Endothelial cell of umbilical vein (primary cell): ENCODE measurements at regions not wholly inside any gene's neighbourhood (a gene's known extent, or its start where the extent isn't known, plus 50 kb on each side); places are given as distances from the start of the nearest gene placed in this dataset.

ENCODE experiments used
- BruUV-seq: library from RNA; stranded (reverse); fragments of 400-500 nt; replicated peaks from 2 replicates; lab custom pipeline; 2021; lab: Mats Ljungman, UMichigan
- CTCF ChIA-PET: fragments of 300-600, 350-600 bp; sonication (Branson Sonifier 250); formaldehyde crosslinking; loops from one replicate; lab custom pipeline; 2021; ENCODE audit warnings: antibody characterized with exemption, inconsistent platforms; lab: Charles Lee
- POLR2A ChIA-PET: fragments of 300-600, 350-600 bp; sonication (Branson Sonifier 250); formaldehyde crosslinking; loops from one replicate; lab custom pipeline; 2021; ENCODE audit warnings: antibody characterized with exemption, inconsistent platforms; lab: Charles Lee
- DNase-seq: peaks from one replicate; pipeline ENCODE4 v3.0.0-alpha.2; 2011; ENCODE audit warnings: low read depth, low spot score
- FAIRE-seq: peaks from 2 replicates; lab custom pipeline; 2011; peaks lifted over from hg19 to GRCh38; lab: Jason Lieb, UNC
- H2AFZ ChIP-seq: 2 replicates; pipeline ENCODE4 v1.6.0; 2012; ENCODE audit warnings: low read depth, low read length, control low read depth, inconsistent platforms
- H3K27ac ChIP-seq: 2 replicates; pipeline ENCODE4 v1.5.1; 2011; ENCODE audit warnings: low read depth, mild to moderate bottlenecking, control low read depth, low read length, moderate library complexity; ENCODE audit not compliant: insufficient read depth
- H3K27me3 ChIP-seq, 2 experiments: 2 replicates each; pipeline versions ENCODE4 v1.6.0 to v1.6.1; 2011; ENCODE audit warnings: low read length in 2 of 2, mixed read lengths in 1 of 2; ENCODE audit not compliant: control insufficient read depth in 2 of 2, insufficient read depth in 2 of 2
- H3K36me3 ChIP-seq, 2 experiments: 2 replicates in 1 of 2; 3 replicates in 1 of 2; pipeline ENCODE4 v1.5.1; 2011; ENCODE audit warnings: low read length in 2 of 2, mild to moderate bottlenecking in 1 of 2, moderate library complexity in 1 of 2; ENCODE audit not compliant: control insufficient read depth in 2 of 2, insufficient read depth in 2 of 2; ENCODE audit errors: extremely low read depth in 1 of 2
- H3K4me1 ChIP-seq: 3 replicates; pipeline ENCODE4 v1.5.1; 2011; ENCODE audit warnings: mild to moderate bottlenecking, low read length; ENCODE audit not compliant: control insufficient read depth, insufficient read depth; ENCODE audit errors: extremely low read depth
- H3K4me2 ChIP-seq: 2 replicates; pipeline ENCODE4 v1.6.1; 2011; ENCODE audit warnings: low read length, control low read depth, mixed read lengths; ENCODE audit not compliant: insufficient read depth
- H3K4me3 ChIP-seq, 3 experiments: fragments of 200-600 bp in 1 of 3; sonication (generic), shearing (Covaris generic) in 1 of 3; replicated peaks in 1 of 3; 2 replicates each; pipeline ENCODE4 v1.5.1; 2011 to 2016; ENCODE audit warnings: control low read depth in 3 of 3, low read length in 3 of 3, mild to moderate bottlenecking in 2 of 3, inconsistent platforms in 1 of 3, low read depth in 1 of 3, moderate library complexity in 1 of 3; ENCODE audit not compliant: insufficient read depth in 1 of 3
- H3K79me2 ChIP-seq: 2 replicates; pipeline ENCODE4 v1.6.0; 2012; ENCODE audit warnings: low read length, inconsistent platforms; ENCODE audit not compliant: control insufficient read depth, insufficient read depth
- H3K9ac ChIP-seq: replicated peaks from 2 replicates; pipeline ENCODE3; 2011; ENCODE audit warnings: low read length, control low read depth; ENCODE audit not compliant: insufficient read depth; ENCODE audit errors: extremely low read depth
- H3K9me1 ChIP-seq: replicated peaks from 3 replicates; pipeline ENCODE4 v1.6.0; 2011; ENCODE audit warnings: mild to moderate bottlenecking, low read length; ENCODE audit not compliant: control insufficient read depth, insufficient read depth; ENCODE audit errors: extremely low read depth
- H3K9me3 ChIP-seq: replicated peaks from 2 replicates; pipeline ENCODE4 v1.5.1; 2012; ENCODE audit warnings: low read length, inconsistent platforms; ENCODE audit not compliant: control insufficient read depth, insufficient read depth
- H4K20me1 ChIP-seq: replicated peaks from 2 replicates; pipeline ENCODE3; 2011; ENCODE audit warnings: mild to moderate bottlenecking, low read length; ENCODE audit not compliant: control insufficient read depth, insufficient read depth; ENCODE audit errors: extremely low read depth
- EZH2 ChIP-seq: IDR thresholded peaks from 2 replicates; pipeline ENCODE4 v1.6.1; 2012; ENCODE audit warnings: borderline replicate concordance, low read depth, mild to moderate bottlenecking, moderate library complexity, low read length, inconsistent platforms; ENCODE audit not compliant: severe bottlenecking
- FOS ChIP-seq: IDR thresholded peaks from 2 replicates; pipeline ENCODE4 v1.6.1; 2011; ENCODE audit warnings: mild to moderate bottlenecking, low read length, moderate library complexity, borderline replicate concordance; ENCODE audit not compliant: insufficient read depth
- GATA2 ChIP-seq: IDR thresholded peaks from 2 replicates; pipeline ENCODE4 v1.7.0; 2011; ENCODE audit warnings: low read depth, mild to moderate bottlenecking, moderate library complexity, mixed read lengths, low read length; ENCODE audit not compliant: insufficient read length, insufficient read depth
- JUN ChIP-seq: IDR thresholded peaks from 2 replicates; pipeline ENCODE4 v1.6.1; 2011; ENCODE audit warnings: borderline replicate concordance, low read depth; ENCODE audit not compliant: insufficient read length, insufficient read depth
- POLR2A ChIP-seq: IDR thresholded peaks from 2 replicates; pipeline ENCODE4 v1.6.1; 2012; ENCODE audit warnings: low read depth, mild to moderate bottlenecking, control low read depth, low read length
- dilution Hi-C: fragments of 300-500 bp; cut with MboI; formaldehyde crosslinking; loops from one replicate; pipeline ENCODE4 v1.15.0; 2019; ENCODE audit warnings: low sequenced_read_pairs; ENCODE audit not compliant: extremely low pct_ligation_motif_present
- intact Hi-C: fragments of 100-400 bp; cut with micrococcal nuclease; formaldehyde crosslinking; loops from one replicate; pipeline ENCODE4 v1.10.0; 2022

GRCh38 chr2:146143971-146144370 is 1624.1 kb upstream of the ZEB2 start:
- no peak overlapping the region for H3K27ac ChIP-seq
- H2AFZ ChIP-seq = no peak overlapping the region
- no peak overlapping the region for H3K4me2 ChIP-seq
- FAIRE-seq (no peak), DNase-seq (no peak)
- ChIA-PET POLR2A (no interaction called here), CTCF (interaction anchor here (1.1 kb wide), 1 partner anchor 13 kb away, joined by 3 read pairs; no protein-coding TSS in a partner anchor)
- BruUV-seq = no TSS peak
- TF ChIP-seq GATA2 (no peak), FOS (no peak)
- H3K79me2 ChIP-seq = no peaks in the 10 kb centered on the region
- H3K4me1 ChIP-seq = no peaks in the 10 kb centered on the region
- dilution Hi-C loops (no loop called here), intact Hi-C loops (loop anchor here (10.0 kb wide), 1 partner anchor 1951 kb away; no protein-coding TSS in a partner anchor)
- H4K20me1 ChIP-seq = no peaks in the 10 kb centered on the region
- no peaks in the 10 kb centered on the region for H3K27me3 ChIP-seq
- no peaks in the 10 kb centered on the region for H3K9me3 ChIP-seq
- H3K36me3 ChIP-seq = no peaks in the 10 kb centered on the region
- H3K9me1 ChIP-seq = no peaks in the 10 kb centered on the region
- no peak overlapping the region for H3K9ac ChIP-seq
- no peak overlapping the region for H3K4me3 ChIP-seq

- no peaks in the 10 kb centered on the region for H4K20me1 ChIP-seq
- CTCF ChIA-PET = no interaction called here
- H3K9me3 ChIP-seq = no peaks in the 10 kb centered on the region
- H2AFZ ChIP-seq = no peak overlapping the region
- POLR2A ChIA-PET = no interaction called here
- no peaks in the 10 kb centered on the region for H3K4me1 ChIP-seq
- H3K79me2 ChIP-seq = no peaks in the 10 kb centered on the region
- TF ChIP-seq EZH2 (no peak), JUN (no peak), POLR2A (no peak)
- no peaks in the 10 kb centered on the region for H3K27me3 ChIP-seq
- no peaks in the 10 kb centered on the region for H3K9me1 ChIP-seq
- DNase-seq (no peak), FAIRE-seq (no peak)
- H3K9ac ChIP-seq = no peak overlapping the region
- no TSS peak for BruUV-seq
- H3K27ac ChIP-seq = no peak overlapping the region
- H3K36me3 ChIP-seq = no peaks in the 10 kb centered on the region
- H3K4me2 ChIP-seq = no peak overlapping the region
- dilution Hi-C loops (no loop called here), intact Hi-C loops (no loop called here)
- no peak overlapping the region for H3K4me3 ChIP-seq
Measured at GRCh38 chr2:146138820-146139219, 1618.9 kb upstream of the ZEB2 start.
